ENCODE measurements at regions not wholly inside any gene's neighbourhood (a gene's known extent, or its start where the extent isn't known, plus 50 kb on each side); places are given as distances from the start of the nearest gene placed in this dataset.

- TF ChIP-seq CTCF (IDR thresholded peaks at IDR 0.05; ENCODE audit: low read depth, low read length) (no peak), EZH2phosphoT487 (IDR thresholded peaks at IDR 0.05; ENCODE audit: low read depth) (no peak)
These were observed 51.1 kb upstream of the STX16 start for GRCh38 chr20:58599966-58600365.
